SK-N-SH treated with all-trans-retinoic acid at 6 μM for 48 hours (cell line): ENCODE measurements at regions not wholly inside any gene's neighbourhood (a gene's known extent, or its start where the extent isn't known, plus 50 kb on each side); places are given as distances from the start of the nearest gene placed in this dataset.

Source experiments
- ATAC-seq: fragments of 200-7000 bp; cut with Tn5 transposase; 3 replicates; pipeline ENCODE4 v1.9.1; 2020; ENCODE audit warnings: mild to moderate bottlenecking, moderate library complexity
- ARNTL ChIP-seq: fragments of 450-650 bp; formaldehyde crosslinking; IDR thresholded peaks from 2 replicates; pipeline ENCODE4 v1.5.0; 2020; ENCODE audit warnings: low read depth, mild to moderate bottlenecking, moderate library complexity, borderline replicate concordance
- BACH2 ChIP-seq: fragments of 250-450 bp; sonication (Bioruptor Pico); IDR thresholded peaks from 2 replicates; pipeline ENCODE4 v1.9.0; 2021; ENCODE audit warnings: mild to moderate bottlenecking, borderline replicate concordance
- CSDC2 ChIP-seq: fragments of 250-450 bp; sonication (Bioruptor Pico); IDR thresholded peaks from 2 replicates; pipeline ENCODE4 v1.5.0; 2020; ENCODE audit warnings: mild to moderate bottlenecking, moderate library complexity
- GLIS3 ChIP-seq: fragments of 250-450 bp; sonication (Bioruptor Pico); IDR thresholded peaks from 2 replicates; pipeline ENCODE4 v1.5.0; 2020; ENCODE audit warnings: mild to moderate bottlenecking, moderate library complexity
- ISL1 ChIP-seq: fragments of 250-450 bp; sonication (Bioruptor Pico); IDR thresholded peaks from 2 replicates; pipeline ENCODE4 v2.1.2; 2022; ENCODE audit warnings: mild to moderate bottlenecking, moderate library complexity
- PPARA ChIP-seq: fragments of 250-450 bp; sonication (Bioruptor Pico); IDR thresholded peaks from 2 replicates; pipeline ENCODE4 v1.5.0; 2020; ENCODE audit warnings: mild to moderate bottlenecking, borderline replicate concordance
- RARB ChIP-seq: fragments of 250-450 bp; sonication (Bioruptor Pico); IDR thresholded peaks from 2 replicates; pipeline ENCODE4 v1.8.0; 2021; ENCODE audit warnings: mild to moderate bottlenecking, moderate library complexity
- SNAI2 ChIP-seq: fragments of 250-450 bp; sonication (Bioruptor Pico); IDR thresholded peaks from 2 replicates; pipeline ENCODE4 v1.5.0; 2020; ENCODE audit warnings: mild to moderate bottlenecking, moderate library complexity
- TCF4 ChIP-seq: fragments of 250-450 bp; sonication (Bioruptor Pico); IDR thresholded peaks from 2 replicates; pipeline ENCODE4 v1.8.0; 2021; ENCODE audit warnings: mild to moderate bottlenecking, moderate library complexity, borderline replicate concordance
- TOX ChIP-seq: fragments of 250-450 bp; sonication (Bioruptor Pico); IDR thresholded peaks from 2 replicates; pipeline ENCODE4 v1.8.0; 2021; ENCODE audit warnings: mild to moderate bottlenecking, moderate library complexity, borderline replicate concordance
- ZC3H10 ChIP-seq: fragments of 250-450 bp; sonication (Bioruptor Pico); IDR thresholded peaks from 2 replicates; pipeline ENCODE4 v1.5.1; 2021; ENCODE audit warnings: mild to moderate bottlenecking, moderate library complexity
- ZNF565 ChIP-seq: fragments of 450-650 bp; formaldehyde crosslinking; conservative IDR thresholded peaks from 2 replicates; pipeline ENCODE4 v1.5.0; 2020; ENCODE audit warnings: low read depth, mild to moderate bottlenecking, moderate library complexity
- ZNF70 ChIP-seq: fragments of 450-650 bp; formaldehyde crosslinking; IDR thresholded peaks from 2 replicates; pipeline ENCODE4 v1.5.0; 2020; ENCODE audit warnings: mild to moderate bottlenecking, moderate library complexity
- ZNF8 ChIP-seq: fragments of 450-650 bp; formaldehyde crosslinking; IDR thresholded peaks from 2 replicates; pipeline ENCODE4 v1.5.0; 2020; ENCODE audit warnings: mild to moderate bottlenecking, moderate library complexity
- TF ChIP-seq, protein P1 (sequence below): fragments of 250-450 bp; sonication (Bioruptor Pico); IDR thresholded peaks from 2 replicates; pipeline ENCODE4 v1.8.0; 2021; ENCODE audit warnings: low read depth, mild to moderate bottlenecking, moderate library complexity, borderline replicate concordance
- TF ChIP-seq, protein P2 (sequence below): fragments of 250-450 bp; sonication (Bioruptor Pico); IDR thresholded peaks from 2 replicates; pipeline ENCODE4 v1.5.0; 2020; ENCODE audit warnings: mild to moderate bottlenecking, moderate library complexity
- TF ChIP-seq, protein P3 (sequence below): fragments of 250-450 bp; sonication (Bioruptor Pico); IDR thresholded peaks from 2 replicates; pipeline ENCODE4 v1.8.0; 2020; ENCODE audit warnings: mild to moderate bottlenecking, moderate library complexity, borderline replicate concordance
- TF ChIP-seq, protein P4 (sequence below): fragments of 250-450 bp; sonication (Bioruptor Pico); IDR thresholded peaks from 2 replicates; pipeline ENCODE4 v1.5.1; 2020; ENCODE audit warnings: low read depth, mild to moderate bottlenecking, moderate library complexity

DNA sequence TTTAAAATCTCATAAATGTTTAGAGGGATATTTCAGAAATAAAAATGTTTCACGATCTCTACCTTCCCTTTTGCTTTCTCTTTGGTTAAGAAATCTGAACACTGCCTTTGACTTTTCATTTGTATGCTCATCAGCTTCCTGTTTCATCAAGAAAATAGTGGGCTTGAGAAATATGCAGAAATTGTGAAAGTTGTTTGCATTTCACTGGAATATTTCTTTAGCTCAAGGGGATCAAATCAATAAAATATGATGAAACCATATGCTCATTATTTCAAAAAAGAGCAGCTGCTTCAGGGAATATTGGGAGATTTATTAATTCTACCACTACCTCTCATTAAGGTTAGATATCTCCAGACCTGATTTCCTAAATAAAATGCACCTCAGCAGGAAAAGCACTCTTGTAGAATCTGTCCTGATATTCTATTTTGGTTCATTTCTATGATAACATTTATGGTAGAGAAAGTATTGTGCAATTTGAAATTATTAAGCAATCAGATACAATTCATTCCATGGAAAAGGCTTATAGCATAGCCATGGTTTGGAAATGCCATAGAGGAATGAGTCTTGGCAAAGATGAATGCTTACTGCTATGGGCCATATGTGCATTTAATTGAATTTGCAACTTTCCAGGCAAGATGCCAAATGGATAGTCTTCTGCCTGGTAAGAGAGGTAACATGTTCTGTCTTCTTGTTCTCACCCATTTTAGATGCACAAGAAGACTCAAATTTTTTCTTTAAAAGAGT is 212.6 kb upstream of the SLC16A7 start:
- ATAC-seq, result no peak
- no peak for TF ChIP-seq CSDC2 (CRISPR knock-in tag)
- no peak for TF ChIP-seq ZC3H10 (CRISPR knock-in tag)
- no peak for TF ChIP-seq ZNF565 (CRISPR knock-in tag)
- no peak for TF ChIP-seq ZNF8 (CRISPR knock-in tag)
- TF ChIP-seq, protein P1, sequence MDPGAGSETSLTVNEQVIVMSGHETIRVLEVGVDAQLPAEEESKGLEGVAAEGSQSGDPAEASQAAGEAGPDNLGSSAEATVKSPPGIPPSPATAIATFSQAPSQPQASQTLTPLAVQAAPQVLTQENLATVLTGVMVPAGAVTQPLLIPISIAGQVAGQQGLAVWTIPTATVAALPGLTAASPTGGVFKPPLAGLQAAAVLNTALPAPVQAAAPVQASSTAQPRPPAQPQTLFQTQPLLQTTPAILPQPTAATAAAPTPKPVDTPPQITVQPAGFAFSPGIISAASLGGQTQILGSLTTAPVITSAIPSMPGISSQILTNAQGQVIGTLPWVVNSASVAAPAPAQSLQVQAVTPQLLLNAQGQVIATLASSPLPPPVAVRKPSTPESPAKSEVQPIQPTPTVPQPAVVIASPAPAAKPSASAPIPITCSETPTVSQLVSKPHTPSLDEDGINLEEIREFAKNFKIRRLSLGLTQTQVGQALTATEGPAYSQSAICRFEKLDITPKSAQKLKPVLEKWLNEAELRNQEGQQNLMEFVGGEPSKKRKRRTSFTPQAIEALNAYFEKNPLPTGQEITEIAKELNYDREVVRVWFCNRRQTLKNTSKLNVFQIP, result no peak
- TF ChIP-seq ISL1 (CRISPR knock-in tag), result no peak
- TF ChIP-seq, protein P2, sequence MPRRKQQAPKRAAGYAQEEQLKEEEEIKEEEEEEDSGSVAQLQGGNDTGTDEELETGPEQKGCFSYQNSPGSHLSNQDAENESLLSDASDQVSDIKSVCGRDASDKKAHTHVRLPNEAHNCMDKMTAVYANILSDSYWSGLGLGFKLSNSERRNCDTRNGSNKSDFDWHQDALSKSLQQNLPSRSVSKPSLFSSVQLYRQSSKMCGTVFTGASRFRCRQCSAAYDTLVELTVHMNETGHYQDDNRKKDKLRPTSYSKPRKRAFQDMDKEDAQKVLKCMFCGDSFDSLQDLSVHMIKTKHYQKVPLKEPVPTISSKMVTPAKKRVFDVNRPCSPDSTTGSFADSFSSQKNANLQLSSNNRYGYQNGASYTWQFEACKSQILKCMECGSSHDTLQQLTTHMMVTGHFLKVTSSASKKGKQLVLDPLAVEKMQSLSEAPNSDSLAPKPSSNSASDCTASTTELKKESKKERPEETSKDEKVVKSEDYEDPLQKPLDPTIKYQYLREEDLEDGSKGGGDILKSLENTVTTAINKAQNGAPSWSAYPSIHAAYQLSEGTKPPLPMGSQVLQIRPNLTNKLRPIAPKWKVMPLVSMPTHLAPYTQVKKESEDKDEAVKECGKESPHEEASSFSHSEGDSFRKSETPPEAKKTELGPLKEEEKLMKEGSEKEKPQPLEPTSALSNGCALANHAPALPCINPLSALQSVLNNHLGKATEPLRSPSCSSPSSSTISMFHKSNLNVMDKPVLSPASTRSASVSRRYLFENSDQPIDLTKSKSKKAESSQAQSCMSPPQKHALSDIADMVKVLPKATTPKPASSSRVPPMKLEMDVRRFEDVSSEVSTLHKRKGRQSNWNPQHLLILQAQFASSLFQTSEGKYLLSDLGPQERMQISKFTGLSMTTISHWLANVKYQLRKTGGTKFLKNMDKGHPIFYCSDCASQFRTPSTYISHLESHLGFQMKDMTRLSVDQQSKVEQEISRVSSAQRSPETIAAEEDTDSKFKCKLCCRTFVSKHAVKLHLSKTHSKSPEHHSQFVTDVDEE, result no peak
- TF ChIP-seq TCF4 (CRISPR knock-in tag), result no peak
- TF ChIP-seq, protein P3, sequence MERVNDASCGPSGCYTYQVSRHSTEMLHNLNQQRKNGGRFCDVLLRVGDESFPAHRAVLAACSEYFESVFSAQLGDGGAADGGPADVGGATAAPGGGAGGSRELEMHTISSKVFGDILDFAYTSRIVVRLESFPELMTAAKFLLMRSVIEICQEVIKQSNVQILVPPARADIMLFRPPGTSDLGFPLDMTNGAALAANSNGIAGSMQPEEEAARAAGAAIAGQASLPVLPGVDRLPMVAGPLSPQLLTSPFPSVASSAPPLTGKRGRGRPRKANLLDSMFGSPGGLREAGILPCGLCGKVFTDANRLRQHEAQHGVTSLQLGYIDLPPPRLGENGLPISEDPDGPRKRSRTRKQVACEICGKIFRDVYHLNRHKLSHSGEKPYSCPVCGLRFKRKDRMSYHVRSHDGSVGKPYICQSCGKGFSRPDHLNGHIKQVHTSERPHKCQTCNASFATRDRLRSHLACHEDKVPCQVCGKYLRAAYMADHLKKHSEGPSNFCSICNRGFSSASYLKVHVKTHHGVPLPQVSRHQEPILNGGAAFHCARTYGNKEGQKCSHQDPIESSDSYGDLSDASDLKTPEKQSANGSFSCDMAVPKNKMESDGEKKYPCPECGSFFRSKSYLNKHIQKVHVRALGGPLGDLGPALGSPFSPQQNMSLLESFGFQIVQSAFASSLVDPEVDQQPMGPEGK (CRISPR knock-in tag), result no peak
- no peak for TF ChIP-seq SNAI2 (CRISPR knock-in tag)
- TF ChIP-seq, protein P4, sequence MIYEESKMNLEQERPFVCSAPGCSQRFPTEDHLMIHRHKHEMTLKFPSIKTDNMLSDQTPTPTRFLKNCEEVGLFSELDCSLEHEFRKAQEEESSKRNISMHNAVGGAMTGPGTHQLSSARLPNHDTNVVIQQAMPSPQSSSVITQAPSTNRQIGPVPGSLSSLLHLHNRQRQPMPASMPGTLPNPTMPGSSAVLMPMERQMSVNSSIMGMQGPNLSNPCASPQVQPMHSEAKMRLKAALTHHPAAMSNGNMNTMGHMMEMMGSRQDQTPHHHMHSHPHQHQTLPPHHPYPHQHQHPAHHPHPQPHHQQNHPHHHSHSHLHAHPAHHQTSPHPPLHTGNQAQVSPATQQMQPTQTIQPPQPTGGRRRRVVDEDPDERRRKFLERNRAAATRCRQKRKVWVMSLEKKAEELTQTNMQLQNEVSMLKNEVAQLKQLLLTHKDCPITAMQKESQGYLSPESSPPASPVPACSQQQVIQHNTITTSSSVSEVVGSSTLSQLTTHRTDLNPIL, result no peak
- no peak for TF ChIP-seq ARNTL (CRISPR knock-in tag)
- no peak for TF ChIP-seq ZNF70 (CRISPR knock-in tag)
- TF ChIP-seq RARB (CRISPR knock-in tag), result no peak
- TF ChIP-seq TOX (CRISPR knock-in tag), result no peak
- no peak for TF ChIP-seq GLIS3
- no peak for TF ChIP-seq PPARA (CRISPR knock-in tag)
- TF ChIP-seq BACH2, result no peak

DNA sequence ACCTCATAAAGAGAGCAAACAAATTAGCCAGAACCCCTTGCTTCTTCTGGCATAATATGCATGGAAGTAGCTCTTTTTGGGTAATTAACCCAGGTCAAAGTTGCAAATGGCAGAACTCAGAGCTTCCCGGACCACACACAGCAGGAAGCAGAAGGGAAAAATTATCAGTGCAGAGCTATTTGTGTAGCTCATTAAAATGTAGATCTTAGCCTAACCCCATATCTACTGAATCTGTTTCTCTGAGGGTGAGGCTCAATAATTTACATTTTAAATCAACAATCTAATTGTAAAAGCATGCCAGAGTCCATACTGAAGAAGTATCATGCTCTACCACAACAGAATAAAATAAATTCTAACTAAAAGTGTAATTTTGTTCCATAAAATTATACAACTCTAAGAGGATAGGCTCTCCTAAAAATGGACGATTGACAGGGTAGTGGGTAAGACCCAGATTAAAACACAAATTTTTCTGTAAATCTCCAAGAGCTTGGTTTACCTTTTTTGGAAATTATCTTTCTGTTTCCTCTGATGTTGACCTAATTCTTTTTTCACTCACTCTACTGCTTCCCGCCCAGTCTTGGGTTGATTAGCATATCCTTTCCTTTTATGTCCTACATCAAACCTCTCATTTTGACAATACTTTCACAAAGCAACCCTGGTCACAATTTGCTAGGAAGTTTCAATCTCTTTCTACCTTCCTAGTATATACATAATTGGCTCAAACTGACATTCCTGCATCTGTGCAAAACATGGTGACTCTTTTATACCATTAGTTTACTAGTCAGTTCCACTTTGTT is 213.3 kb upstream of the SLC16A7 start:
- TF ChIP-seq ZNF70 (CRISPR knock-in tag) (no peak), CSDC2 (CRISPR knock-in tag) (no peak)
- TF ChIP-seq, protein P4, result no peak
- TF ChIP-seq, protein P1, result no peak
- ATAC-seq, result no peak
